PC-3 (cell line): ENCODE measurements at regions not wholly inside any gene's neighbourhood (a gene's known extent, or its start where the extent isn't known, plus 50 kb on each side); places are given as distances from the start of the nearest gene placed in this dataset.

ENCODE experiments used
- ATAC-seq: fragments of 200-7000 bp; cut with Tn5 transposase; 2 replicates; pipeline ENCODE4 v1.9.1; 2020; ENCODE audit warnings: mild to moderate bottlenecking, moderate library complexity
- BruUV-seq: library from RNA; stranded (reverse); fragments of 400-500 nt; replicated peaks from 2 replicates; lab custom pipeline; 2021; lab: Mats Ljungman, UMichigan
- CTCF ChIA-PET: fragments of 300-600 bp; sonication (Branson Sonifier 250); formaldehyde crosslinking; loops from one replicate; lab custom pipeline; 2022; ENCODE audit warnings: antibody characterized with exemption; lab: Charles Lee
- POLR2A ChIA-PET: fragments of 300-600 bp; sonication (Branson Sonifier 250); formaldehyde crosslinking; loops from one replicate; lab custom pipeline; 2022; ENCODE audit warnings: antibody characterized with exemption; ENCODE audit not compliant: unreplicated experiment; lab: Charles Lee
- DNase-seq: peaks from one replicate; pipeline ENCODE4 v3.0.0-alpha.2; 2015
- H2AFZ ChIP-seq: fragments of 300-600 bp; sonication (generic); 2 replicates; pipeline ENCODE4 v1.6.0; 2016; ENCODE audit warnings: antibody characterized with exemption, low read length
- H3F3A ChIP-seq: fragments of 300-600 bp; sonication (generic); one replicate; pipeline ENCODE4 v1.6.0; 2017; ENCODE audit warnings: antibody characterized with exemption, low read length, control low read depth, mild to moderate bottlenecking; ENCODE audit not compliant: unreplicated experiment
- H3K27ac ChIP-seq: fragments of 300-600 bp; sonication (generic); 2 replicates; pipeline ENCODE4 v1.5.1; 2016; ENCODE audit warnings: mild to moderate bottlenecking, low read length
- H3K27me3 ChIP-seq: fragments of 300-600 bp; sonication (generic); 2 replicates; pipeline ENCODE4 v1.6.1; 2016; ENCODE audit warnings: low read length, mixed read lengths
- H3K36me3 ChIP-seq: fragments of 300-600 bp; sonication (generic); 2 replicates; pipeline ENCODE4 v1.6.1; 2016; ENCODE audit warnings: low read depth, mixed run types, low read length, mixed read lengths
- H3K4me1 ChIP-seq: fragments of 300-600 bp; sonication (generic); 2 replicates; pipeline ENCODE4 v1.5.1; 2016; ENCODE audit warnings: low read length; ENCODE audit not compliant: insufficient read depth
- H3K4me2 ChIP-seq: fragments of 300-600 bp; sonication (generic); 2 replicates; pipeline ENCODE4 v1.6.0; 2016; ENCODE audit warnings: low read length
- H3K4me3 ChIP-seq: fragments of 300-600 bp; sonication (generic); 2 replicates; pipeline ENCODE4 v1.5.1; 2016; ENCODE audit warnings: mild to moderate bottlenecking, low read length, mixed read lengths
- H3K79me2 ChIP-seq: fragments of 300-600 bp; sonication (generic); 2 replicates; pipeline ENCODE4 v1.6.1; 2017; ENCODE audit warnings: low read length, mixed read lengths
- H3K9ac ChIP-seq: fragments of 300-600 bp; sonication (generic); 2 replicates; pipeline ENCODE4 v1.6.0; 2016; ENCODE audit warnings: mild to moderate bottlenecking, low read length
- H3K9me2 ChIP-seq: fragments of 300-600 bp; sonication (generic); replicated peaks from 2 replicates; pipeline ENCODE4 v1.6.1; 2016; ENCODE audit warnings: mixed run types, low read length, mixed read lengths
- H3K9me3 ChIP-seq: fragments of 300-600 bp; sonication (generic); 2 replicates; pipeline ENCODE4 v1.6.1; 2016; ENCODE audit warnings: low read length, mixed read lengths
- H4K20me1 ChIP-seq: fragments of 300-600 bp; sonication (generic); 2 replicates; pipeline ENCODE4 v1.6.1; 2016; ENCODE audit warnings: low read length, mixed read lengths
- EZH2 ChIP-seq: fragments of 300-600 bp; sonication (generic); IDR thresholded peaks from one replicate; pipeline ENCODE4 v1.6.1; 2017; ENCODE audit warnings: antibody characterized with exemption, mild to moderate bottlenecking, low read length; ENCODE audit not compliant: unreplicated experiment
- EZH2phosphoT487 ChIP-seq: fragments of 300-600 bp; sonication (generic); IDR thresholded peaks from 2 replicates; pipeline ENCODE4 v1.6.1; 2018; ENCODE audit warnings: mild to moderate bottlenecking, antibody characterized with exemption, low read length, borderline replicate concordance
- intact Hi-C: fragments of 100-400 bp; cut with micrococcal nuclease; formaldehyde crosslinking; loops from 2 replicates; pipeline ENCODE4 v1.9.0; 2023
- TF ChIP-seq, protein P1 (sequence below): fragments of 300-600 bp; sonication (generic); conservative IDR thresholded peaks from 2 replicates; pipeline ENCODE4 v1.5.1; 2017; ENCODE audit warnings: antibody characterized with exemption, low read depth, mild to moderate bottlenecking, low read length

DNA sequence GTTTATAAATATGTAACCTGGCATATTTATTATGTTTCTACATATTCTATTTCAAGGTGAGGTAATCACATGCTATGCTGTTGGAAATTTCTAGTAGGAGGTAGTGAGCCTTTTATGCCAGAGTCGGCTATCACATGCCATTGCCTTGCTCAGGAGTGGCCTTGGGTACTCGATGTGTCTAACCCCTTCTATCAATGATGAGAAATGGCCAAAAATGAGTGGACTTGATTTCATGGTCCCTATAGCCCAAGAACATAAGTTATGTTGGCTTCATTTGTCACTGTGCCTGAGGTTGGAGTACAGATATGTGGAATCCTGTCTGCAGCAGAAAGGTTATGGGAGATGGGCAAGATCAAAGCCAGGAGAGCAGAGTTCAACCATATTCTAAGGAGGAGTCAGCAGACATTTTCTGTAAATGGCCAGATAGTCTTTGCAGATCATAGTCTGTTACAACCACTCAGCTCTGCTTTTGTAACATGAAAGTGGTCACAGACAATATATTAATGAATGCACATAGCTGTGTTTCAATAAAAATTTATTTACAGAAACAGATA lies 554.4 kb downstream of the PDCD6IP start:
- Histone ChIP-seq H3K4me2 (no peak overlapping the region), H3K9me3 (no peaks in the 10 kb centered on the region), H3K36me3 (no peaks in the 10 kb centered on the region), H4K20me1 (no peaks in the 10 kb centered on the region), H3K4me3 (no peak overlapping the region), H3F3A (no peaks in the 10 kb centered on the region), H3K9me2 (no peaks in the 10 kb centered on the region), H3K27me3 (no peaks in the 10 kb centered on the region), H2AFZ (no peak overlapping the region), H3K4me1 (no peaks in the 10 kb centered on the region), H3K9ac (no peak overlapping the region), H3K27ac (no peak overlapping the region), H3K79me2 (no peaks in the 10 kb centered on the region)
- ATAC-seq (no peak), DNase-seq (no peak)
- CTCF ChIA-PET, result no interaction called here
- TF ChIP-seq EZH2, result no peak
- TF ChIP-seq EZH2phosphoT487, result no peak
- TF ChIP-seq, protein P1, sequence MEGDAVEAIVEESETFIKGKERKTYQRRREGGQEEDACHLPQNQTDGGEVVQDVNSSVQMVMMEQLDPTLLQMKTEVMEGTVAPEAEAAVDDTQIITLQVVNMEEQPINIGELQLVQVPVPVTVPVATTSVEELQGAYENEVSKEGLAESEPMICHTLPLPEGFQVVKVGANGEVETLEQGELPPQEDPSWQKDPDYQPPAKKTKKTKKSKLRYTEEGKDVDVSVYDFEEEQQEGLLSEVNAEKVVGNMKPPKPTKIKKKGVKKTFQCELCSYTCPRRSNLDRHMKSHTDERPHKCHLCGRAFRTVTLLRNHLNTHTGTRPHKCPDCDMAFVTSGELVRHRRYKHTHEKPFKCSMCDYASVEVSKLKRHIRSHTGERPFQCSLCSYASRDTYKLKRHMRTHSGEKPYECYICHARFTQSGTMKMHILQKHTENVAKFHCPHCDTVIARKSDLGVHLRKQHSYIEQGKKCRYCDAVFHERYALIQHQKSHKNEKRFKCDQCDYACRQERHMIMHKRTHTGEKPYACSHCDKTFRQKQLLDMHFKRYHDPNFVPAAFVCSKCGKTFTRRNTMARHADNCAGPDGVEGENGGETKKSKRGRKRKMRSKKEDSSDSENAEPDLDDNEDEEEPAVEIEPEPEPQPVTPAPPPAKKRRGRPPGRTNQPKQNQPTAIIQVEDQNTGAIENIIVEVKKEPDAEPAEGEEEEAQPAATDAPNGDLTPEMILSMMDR, result no peak
- POLR2A ChIA-PET, result no interaction called here
- intact Hi-C loops, result no loop called here
- BruUV-seq, result no TSS peak

DNA sequence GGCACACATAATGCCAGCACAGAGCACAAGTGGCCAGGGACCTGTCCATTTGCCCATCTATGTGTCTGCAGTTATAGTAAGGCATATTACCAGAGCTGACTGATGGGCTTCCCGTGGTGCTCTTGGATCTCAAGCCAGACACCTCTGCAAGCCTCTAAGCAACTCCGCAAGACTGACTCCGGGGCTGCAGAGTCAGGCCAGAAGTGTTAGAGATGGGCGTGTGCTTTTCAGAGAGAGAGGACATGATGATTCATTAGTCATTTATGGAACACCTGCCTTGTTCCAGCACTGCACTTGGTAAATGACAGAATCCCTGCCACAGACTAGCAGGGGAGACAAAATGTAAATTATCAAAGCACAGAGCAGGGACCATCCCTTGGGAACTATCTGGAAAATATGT lies 559.0 kb downstream of the PDCD6IP start:
- BruUV-seq, result no TSS peak
- TF ChIP-seq EZH2phosphoT487 (no peak), EZH2 (no peak)
- TF ChIP-seq, protein P1, result no peak
- Histone ChIP-seq H3K79me2 (no peaks in the 10 kb centered on the region), H4K20me1 (no peaks in the 10 kb centered on the region), H3K9me2 (no peaks in the 10 kb centered on the region), H3K9ac (no peak overlapping the region), H2AFZ (no peak overlapping the region), H3K27ac (no peak overlapping the region), H3K36me3 (no peaks in the 10 kb centered on the region), H3F3A (no peaks in the 10 kb centered on the region), H3K4me1 (no peaks in the 10 kb centered on the region), H3K27me3 (no peaks in the 10 kb centered on the region), H3K4me2 (no peak overlapping the region), H3K9me3 (peaks cover 10% of the 10 kb centered on the region; the same call in 1 of the 2 replicates), H3K4me3 (no peak overlapping the region)
- intact Hi-C loops, result no loop called here
- DNase-seq (no peak), ATAC-seq (no peak)
- POLR2A ChIA-PET, result no interaction called here
- CTCF ChIA-PET, result no interaction called here

DNA sequence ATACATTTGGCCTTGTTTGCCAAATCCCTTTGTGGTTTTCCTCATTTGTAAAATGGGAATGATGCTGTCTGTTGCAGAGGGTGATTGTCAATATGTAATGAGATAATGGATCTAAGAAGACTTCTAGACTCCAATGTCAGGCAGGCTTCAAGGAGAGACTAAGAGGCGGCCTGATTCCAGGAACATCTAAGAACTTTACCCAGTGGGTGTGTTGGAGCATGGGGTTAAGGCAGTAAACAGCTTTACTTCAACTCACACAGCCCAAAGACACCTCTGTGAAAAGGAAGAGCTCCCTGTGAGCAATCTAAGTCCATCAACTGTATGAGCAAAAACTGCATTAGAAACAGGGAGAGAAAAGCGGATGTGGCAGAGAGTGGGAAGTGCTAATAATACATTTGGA lies 560.6 kb downstream of the PDCD6IP start:
- Histone ChIP-seq H3F3A (no peaks in the 10 kb centered on the region), H3K27ac (no peak overlapping the region), H3K4me1 (no peaks in the 10 kb centered on the region), H4K20me1 (no peaks in the 10 kb centered on the region), H3K9me2 (no peaks in the 10 kb centered on the region), H3K9me3 (peaks cover 16% of the 10 kb centered on the region; the same call in 1 of the 2 replicates), H3K36me3 (no peaks in the 10 kb centered on the region), H3K27me3 (no peaks in the 10 kb centered on the region), H3K9ac (no peak overlapping the region), H3K4me3 (no peak overlapping the region), H3K79me2 (no peaks in the 10 kb centered on the region), H3K4me2 (no peak overlapping the region), H2AFZ (no peak overlapping the region)
- BruUV-seq, result no TSS peak
- ChIA-PET POLR2A (no interaction called here), CTCF (no interaction called here)
- intact Hi-C loops, result no loop called here
- ATAC-seq (no peak), DNase-seq (no peak)
- TF ChIP-seq EZH2phosphoT487 (no peak), EZH2 (no peak)
- TF ChIP-seq, protein P1, result no peak
